Mesenchymal stem cell (in vitro differentiated cells and primary cell): ENCODE measurements at regions not wholly inside any gene's neighbourhood (a gene's known extent, or its start where the extent isn't known, plus 50 kb on each side); places are given as distances from the start of the nearest gene placed in this dataset.

Source experiments
- DNase-seq: peaks from one replicate; pipeline ENCODE4 v3.0.0-alpha.2; 2013
- H2AFZ ChIP-seq: one replicate; pipeline ENCODE4 v1.6.1; 2013; ENCODE audit warnings: low read depth, mild to moderate bottlenecking, control low read depth, inconsistent platforms, low read length, moderate library complexity
- H2AK5ac ChIP-seq: 2 replicates; pipeline ENCODE4 v1.6.1; 2013; ENCODE audit warnings: low read length, moderate library complexity, mild to moderate bottlenecking, inconsistent platforms; ENCODE audit not compliant: severe bottlenecking
- H2BK120ac ChIP-seq: one replicate; pipeline ENCODE4 v1.6.1; 2013; ENCODE audit warnings: low read depth, mild to moderate bottlenecking, inconsistent platforms, low read length, moderate library complexity
- H2BK12ac ChIP-seq, 2 experiments: one replicate each; pipeline ENCODE4 v1.6.1; 2013; ENCODE audit warnings: inconsistent platforms in 2 of 2, low read length in 2 of 2, mild to moderate bottlenecking in 2 of 2, moderate library complexity in 2 of 2, control low read depth in 1 of 2
- H2BK15ac ChIP-seq: one replicate; pipeline ENCODE4 v1.6.1; 2013; ENCODE audit warnings: mild to moderate bottlenecking, low read depth, inconsistent platforms; ENCODE audit not compliant: poor library complexity, severe bottlenecking
- H2BK5ac ChIP-seq: 2 replicates; pipeline ENCODE4 v1.6.1; 2013; ENCODE audit warnings: low read depth, mild to moderate bottlenecking, low read length, control low read depth, inconsistent platforms; ENCODE audit not compliant: poor library complexity, severe bottlenecking
- H3K14ac ChIP-seq, 2 experiments: one replicate each; pipeline ENCODE4 v1.6.1; 2013; ENCODE audit warnings: inconsistent platforms in 2 of 2, low read length in 2 of 2, control low read depth in 1 of 2, mild to moderate bottlenecking in 1 of 2, moderate library complexity in 1 of 2
- H3K18ac ChIP-seq, 2 experiments: one replicate each; pipeline ENCODE4 v1.6.1; 2013; ENCODE audit warnings: inconsistent platforms in 2 of 2, low read length in 2 of 2, control low read depth in 1 of 2, low read depth in 1 of 2, mild to moderate bottlenecking in 1 of 2
- H3K23ac ChIP-seq, 2 experiments: one replicate each; pipeline ENCODE4 v1.6.1; 2013; ENCODE audit warnings: inconsistent platforms in 2 of 2, low read length in 2 of 2, mild to moderate bottlenecking in 2 of 2, moderate library complexity in 2 of 2, control low read depth in 1 of 2
- H3K27ac ChIP-seq: 2 replicates; pipeline ENCODE4 v1.5.1; 2013; ENCODE audit warnings: mild to moderate bottlenecking, moderate library complexity, low read length, control low read depth, inconsistent platforms; ENCODE audit not compliant: poor library complexity, severe bottlenecking
- H3K27me3 ChIP-seq, 2 experiments: 2 replicates each; pipeline versions ENCODE4 v1.6.1 to v1.7.0; 2013; ENCODE audit warnings: low read length in 2 of 2, mild to moderate bottlenecking in 2 of 2, moderate library complexity in 2 of 2, control low read depth in 1 of 2, inconsistent platforms in 1 of 2; ENCODE audit not compliant: control insufficient read depth in 1 of 2, insufficient read depth in 1 of 2
- H3K36me3 ChIP-seq, 2 experiments: 2 replicates each; pipeline versions ENCODE4 v1.6.1 to v1.7.0; 2013; ENCODE audit warnings: low read length in 2 of 2, control low read depth in 1 of 2, inconsistent platforms in 1 of 2, low read depth in 1 of 2, mild to moderate bottlenecking in 1 of 2; ENCODE audit not compliant: insufficient read depth in 2 of 2, control insufficient read depth in 1 of 2
- H3K4ac ChIP-seq, 2 experiments: one replicate each; pipeline ENCODE4 v1.6.1; 2013; ENCODE audit warnings: inconsistent platforms in 2 of 2, low read length in 2 of 2, mild to moderate bottlenecking in 2 of 2, moderate library complexity in 2 of 2, control low read depth in 1 of 2, low read depth in 1 of 2
- H3K4me1 ChIP-seq: 2 replicates; pipeline ENCODE4 v1.6.1; 2013; ENCODE audit warnings: low read depth, low read length, control low read depth; ENCODE audit not compliant: control insufficient read depth, insufficient read depth
- H3K4me2 ChIP-seq: 2 replicates; pipeline ENCODE4 v1.6.1; 2013; ENCODE audit warnings: low read length, mild to moderate bottlenecking, inconsistent platforms; ENCODE audit not compliant: poor library complexity, severe bottlenecking
- H3K4me3 ChIP-seq, 2 experiments: 2 replicates each; pipeline versions ENCODE4 v1.5.1 to v1.7.0; 2013; ENCODE audit warnings: low read length in 2 of 2, mild to moderate bottlenecking in 2 of 2, control low read depth in 1 of 2, low read depth in 1 of 2; ENCODE audit not compliant: insufficient read depth in 1 of 2
- H3K79me1 ChIP-seq: replicated peaks from 2 replicates; pipeline ENCODE4 v1.6.1; 2013; ENCODE audit warnings: mild to moderate bottlenecking, control low read depth, low read length, inconsistent platforms; ENCODE audit not compliant: poor library complexity, severe bottlenecking
- H3K9ac ChIP-seq: 2 replicates; pipeline ENCODE4 v1.7.0; 2013; ENCODE audit warnings: mild to moderate bottlenecking, low read length, moderate library complexity
- H3K9me3 ChIP-seq: 2 replicates; pipeline ENCODE4 v1.7.0; 2013; ENCODE audit warnings: mild to moderate bottlenecking, low read length; ENCODE audit not compliant: control insufficient read depth
- H4K8ac ChIP-seq: one replicate; pipeline ENCODE4 v1.6.1; 2013; ENCODE audit warnings: inconsistent platforms, mild to moderate bottlenecking, low read length, moderate library complexity
- H4K91ac ChIP-seq: one replicate; pipeline ENCODE4 v1.6.1; 2013; ENCODE audit warnings: mild to moderate bottlenecking, low read length, inconsistent platforms
- WGBS: methylation state at CpG from one replicate; pipeline ENCODE4 v1.1.7; 2013; ENCODE audit warnings: mixed read lengths; 5-methylcytosine and 5-hydroxymethylcytosine counted together

DNA sequence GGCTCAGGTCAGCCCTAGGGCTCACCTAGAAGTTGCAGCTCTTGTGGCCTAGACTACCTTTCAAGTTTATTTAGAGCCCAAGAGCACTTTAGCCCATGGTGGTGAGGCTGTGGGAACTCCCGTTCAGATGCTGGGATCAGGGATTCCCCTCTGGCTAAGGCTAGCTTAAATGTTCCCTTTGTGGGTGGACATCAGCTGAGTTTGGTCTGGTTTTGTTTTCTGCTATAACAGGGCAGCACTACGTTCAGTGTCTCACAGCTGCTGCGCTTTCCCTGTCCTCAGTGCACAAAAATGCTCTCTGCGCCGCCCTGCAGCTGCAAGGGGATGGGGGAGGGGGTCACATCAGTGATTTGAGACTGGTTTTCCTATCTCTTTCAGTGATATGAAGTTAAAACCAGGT lies 170.5 kb upstream of the KCNJ3 start:
- Histone ChIP-seq H2BK15ac (no peak overlapping the region), H2AFZ (no peak overlapping the region), H3K9me3 (no peaks in the 10 kb centered on the region), H2BK120ac (no peak overlapping the region), H3K14ac (no peak overlapping the region), H3K4ac (no peak overlapping the region), H3K4me2 (no peak overlapping the region), H3K27ac (no peak overlapping the region), H3K4me3 (no peak overlapping the region), H3K4me1 (no peaks in the 10 kb centered on the region), H2BK5ac (no peak overlapping the region), H4K8ac (no peak overlapping the region), H3K9ac (no peak overlapping the region), H3K23ac (no peak overlapping the region), H3K79me1 (no peaks in the 10 kb centered on the region), H2BK12ac (no peak overlapping the region), H3K18ac (no peak overlapping the region), H3K27me3 (no peaks in the 10 kb centered on the region), H2AK5ac (no peak overlapping the region), H3K36me3 (no peaks in the 10 kb centered on the region), H4K91ac (no peak overlapping the region)
- no peak for DNase-seq
- 70% methylated on average over 5 of the region's 5 CpGs for WGBS

DNA sequence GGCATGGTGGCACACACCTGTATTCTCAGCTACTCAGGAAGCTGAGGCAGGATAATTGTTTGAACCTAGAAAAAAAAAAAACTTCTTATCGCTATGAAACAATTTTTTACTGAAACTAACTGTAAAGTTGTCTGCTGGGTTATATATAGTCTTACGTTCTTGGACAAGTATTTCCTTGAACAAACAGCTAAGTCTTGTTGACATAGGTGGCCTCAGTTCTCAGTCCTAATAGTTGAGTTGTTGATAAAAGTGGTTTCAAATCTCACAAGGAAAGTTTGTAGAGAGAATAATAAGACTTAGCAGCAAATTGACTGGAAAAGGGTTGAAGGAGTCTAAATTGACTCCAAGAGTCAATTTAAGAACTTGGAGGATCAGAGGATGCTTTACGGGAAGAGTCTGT lies 166.5 kb upstream of the KCNJ3 start:
- Histone ChIP-seq H3K4me1 (no peaks in the 10 kb centered on the region), H3K9me3 (no peaks in the 10 kb centered on the region), H3K79me1 (no peaks in the 10 kb centered on the region), H3K18ac (no peak overlapping the region), H3K27ac (no peak overlapping the region), H4K8ac (no peak overlapping the region), H2AFZ (no peak overlapping the region), H2BK5ac (no peak overlapping the region), H3K4ac (no peak overlapping the region), H3K23ac (no peak overlapping the region), H3K4me2 (no peak overlapping the region), H3K9ac (no peak overlapping the region), H3K14ac (no peak overlapping the region), H2AK5ac (no peak overlapping the region), H2BK15ac (no peak overlapping the region), H3K4me3 (no peak overlapping the region), H3K27me3 (no peaks in the 10 kb centered on the region), H2BK12ac (no peak overlapping the region), H2BK120ac (no peak overlapping the region), H4K91ac (no peak overlapping the region), H3K36me3 (no peaks in the 10 kb centered on the region)
- WGBS, result 90% methylated on average over 3 of the region's 3 CpGs
- DNase-seq, result no peak

DNA sequence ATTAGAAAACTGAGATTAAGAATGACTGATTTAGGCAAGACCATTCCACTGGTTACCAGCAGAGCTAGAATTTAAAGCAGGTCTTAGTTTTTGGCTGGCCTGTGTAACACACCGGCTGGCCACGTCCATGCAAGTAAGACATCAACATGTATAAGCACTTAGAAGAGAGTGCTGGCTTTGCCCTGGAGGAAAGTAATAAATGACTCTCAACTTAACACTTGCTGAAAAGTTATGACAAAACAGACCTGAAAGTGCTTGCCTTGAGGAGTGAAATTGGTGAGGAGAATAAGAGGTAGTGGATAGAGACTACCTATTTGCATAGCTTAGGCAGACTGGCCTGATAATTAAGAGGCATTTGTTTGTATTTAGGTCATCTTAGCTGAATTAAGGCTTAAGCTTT lies 165.7 kb upstream of the KCNJ3 start:
- Histone ChIP-seq H3K36me3 (no peaks in the 10 kb centered on the region), H3K14ac (no peak overlapping the region), H2BK12ac (no peak overlapping the region), H4K91ac (no peak overlapping the region), H3K79me1 (no peaks in the 10 kb centered on the region), H2BK5ac (no peak overlapping the region), H3K23ac (no peak overlapping the region), H2AFZ (no peak overlapping the region), H3K4me1 (no peaks in the 10 kb centered on the region), H2AK5ac (no peak overlapping the region), H3K9ac (no peak overlapping the region), H3K4ac (no peak overlapping the region), H2BK15ac (no peak overlapping the region), H3K4me2 (no peak overlapping the region), H3K18ac (no peak overlapping the region), H3K4me3 (no peak overlapping the region), H4K8ac (no peak overlapping the region), H3K27ac (no peak overlapping the region), H3K9me3 (no peaks in the 10 kb centered on the region), H2BK120ac (no peak overlapping the region), H3K27me3 (no peaks in the 10 kb centered on the region)
- no peak for DNase-seq
- WGBS, result 45% methylated on average over 2 of the region's 2 CpGs

DNA sequence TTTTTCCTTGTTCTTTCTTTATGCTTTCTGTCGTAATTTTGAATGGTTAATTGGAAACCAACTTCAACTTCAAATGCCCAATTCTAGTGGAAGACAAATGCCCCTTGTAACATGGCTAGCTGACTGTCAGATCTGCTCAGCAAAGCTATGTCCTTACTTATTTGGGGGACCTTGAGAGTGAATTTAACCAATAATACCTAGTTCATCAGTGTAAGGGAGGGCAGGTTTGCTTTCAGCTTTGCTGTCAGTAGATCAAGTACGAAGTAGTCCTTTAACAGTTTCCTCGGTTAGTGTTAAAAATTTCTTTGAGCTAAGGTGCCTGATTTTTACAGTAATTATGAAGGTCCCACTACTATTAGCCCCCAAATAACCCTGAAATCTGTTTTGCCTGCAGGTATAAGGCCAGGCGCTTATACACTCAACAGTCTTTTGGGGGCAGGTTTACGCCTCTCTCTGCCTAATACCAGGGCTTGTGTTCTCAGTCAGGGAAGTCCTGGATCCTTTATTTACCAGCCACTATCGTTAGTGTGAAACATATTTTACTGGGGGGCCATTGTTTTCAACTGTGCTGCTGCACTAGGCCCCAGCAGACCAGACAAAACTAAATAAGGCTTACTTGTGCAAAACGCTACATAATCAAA lies 165.1 kb upstream of the KCNJ3 start:
- no peak overlapping the region for H3K14ac ChIP-seq
- no peak overlapping the region for H3K4ac ChIP-seq
- H2BK15ac ChIP-seq, result no peak overlapping the region
- H3K36me3 ChIP-seq, result no peaks in the 10 kb centered on the region
- H2BK120ac ChIP-seq, result no peak overlapping the region
- no peaks in the 10 kb centered on the region for H3K4me1 ChIP-seq
- H3K4me2 ChIP-seq, result no peak overlapping the region
- H2AK5ac ChIP-seq, result no peak overlapping the region
- no peak overlapping the region for H2AFZ ChIP-seq
- H3K23ac ChIP-seq, result no peak overlapping the region
- WGBS, result 68% methylated on average over 7 of the region's 7 CpGs
- DNase-seq, result no peak
- H3K79me1 ChIP-seq, result no peaks in the 10 kb centered on the region
- H3K27me3 ChIP-seq, result no peaks in the 10 kb centered on the region
- H4K8ac ChIP-seq, result no peak overlapping the region
- no peak overlapping the region for H4K91ac ChIP-seq
- H3K27ac ChIP-seq, result no peak overlapping the region
- H3K9me3 ChIP-seq, result no peaks in the 10 kb centered on the region
- H3K9ac ChIP-seq, result no peak overlapping the region
- H3K4me3 ChIP-seq, result no peak overlapping the region
- H2BK12ac ChIP-seq, result no peak overlapping the region
- H2BK5ac ChIP-seq, result no peak overlapping the region
- no peak overlapping the region for H3K18ac ChIP-seq
